Activated naive CD8-positive, alpha-beta T cell treated with anti-CD3 and anti-CD28 coated beads, Interleukin-2, amount 50 U/mL, for 24 hours (primary cell): ENCODE measurements at regions not wholly inside any gene's neighbourhood (a gene's known extent, or its start where the extent isn't known, plus 50 kb on each side); places are given as distances from the start of the nearest gene placed in this dataset.
"Not testable (repeated sequence)": the region's sequence is repeated elsewhere in the genome, so short reads cannot be mapped to it uniquely, and the experiment has no call there.

Source experiments
- ATAC-seq: fragments of 150-1000 bp; cut with Tn5 transposase; one replicate; pipeline ENCODE4 v1.10.0; 2021
- DNase-seq: peaks from one replicate; pipeline ENCODE4 v3.0.0; 2021
- H3K27ac Mint-ChIP-seq: one replicate; pipeline ENCODE4 v1.8.0; 2021; ENCODE audit warnings: mild to moderate bottlenecking, mixed read lengths
- H3K27me3 Mint-ChIP-seq: one replicate; pipeline ENCODE4 v1.8.0; 2021; ENCODE audit warnings: mixed read lengths
- H3K36me3 Mint-ChIP-seq: one replicate; pipeline ENCODE4 v1.8.0; 2021; ENCODE audit warnings: low read depth, mixed read lengths
- H3K4me1 Mint-ChIP-seq: one replicate; pipeline ENCODE4 v1.8.0; 2021; ENCODE audit warnings: mixed read lengths
- H3K4me3 Mint-ChIP-seq: one replicate; pipeline ENCODE4 v1.8.0; 2021; ENCODE audit warnings: mild to moderate bottlenecking, moderate library complexity, mixed read lengths
- H3K9me3 Mint-ChIP-seq: one replicate; pipeline ENCODE4 v1.8.0; 2021; ENCODE audit warnings: mixed read lengths

DNA sequence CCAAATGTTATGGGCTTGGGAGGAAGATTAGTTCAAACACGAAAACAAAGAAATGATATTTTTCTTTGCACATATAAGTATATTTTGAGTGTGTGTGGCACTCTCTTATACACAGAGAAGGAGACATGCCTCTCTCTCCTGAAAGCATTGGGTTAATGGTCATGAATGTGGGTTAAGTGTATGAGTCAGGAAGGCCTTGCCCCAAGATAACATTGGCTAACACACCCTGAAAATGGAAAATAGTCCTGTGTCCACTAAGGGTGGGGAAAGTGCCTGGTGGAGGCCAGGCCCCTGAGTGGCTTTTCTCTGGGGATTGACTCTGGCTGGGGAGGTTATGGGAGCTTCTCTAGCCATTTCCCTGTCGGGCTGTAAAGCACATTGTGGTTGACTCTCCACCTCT lies 332.7 kb upstream of the ONECUT1 start:
- ATAC-seq (no peak), DNase-seq (no peak)
- no peak overlapping the region for H3K4me3 Mint-ChIP-seq
- no peaks in the 10 kb centered on the region for H3K4me1 Mint-ChIP-seq
- H3K9me3 Mint-ChIP-seq: no peaks in the 10 kb centered on the region
- no peaks in the 10 kb centered on the region for H3K27me3 Mint-ChIP-seq
- no peak overlapping the region for H3K27ac Mint-ChIP-seq
- no peaks in the 10 kb centered on the region for H3K36me3 Mint-ChIP-seq

DNA sequence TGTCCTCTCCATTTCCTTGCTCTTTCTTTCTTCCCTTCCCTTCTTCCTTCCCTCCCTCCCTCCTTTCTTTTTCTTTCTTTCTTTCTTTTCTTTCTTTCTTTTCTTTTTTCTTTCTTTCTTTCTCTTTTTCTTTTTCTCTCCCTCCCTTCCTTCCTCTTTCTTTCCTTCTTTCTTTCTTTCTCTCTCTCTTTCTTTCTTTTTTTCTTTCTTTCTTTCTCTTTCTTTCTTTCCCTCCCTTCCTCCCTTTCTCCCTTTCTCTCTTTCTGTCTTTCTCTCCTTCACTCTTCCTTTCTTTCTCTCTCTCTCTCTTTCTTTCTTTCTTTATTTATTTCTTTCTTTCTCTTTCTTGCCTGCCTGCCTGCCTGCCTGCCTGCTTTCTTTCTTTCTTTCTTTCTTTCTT lies 326.8 kb upstream of the ONECUT1 start:
- DNase-seq, H3K36me3 Mint-ChIP-seq, H3K4me1 Mint-ChIP-seq, ATAC-seq, H3K9me3 Mint-ChIP-seq, H3K27ac Mint-ChIP-seq, H3K4me3 Mint-ChIP-seq, H3K27me3 Mint-ChIP-seq: not testable (repeated sequence)

DNA sequence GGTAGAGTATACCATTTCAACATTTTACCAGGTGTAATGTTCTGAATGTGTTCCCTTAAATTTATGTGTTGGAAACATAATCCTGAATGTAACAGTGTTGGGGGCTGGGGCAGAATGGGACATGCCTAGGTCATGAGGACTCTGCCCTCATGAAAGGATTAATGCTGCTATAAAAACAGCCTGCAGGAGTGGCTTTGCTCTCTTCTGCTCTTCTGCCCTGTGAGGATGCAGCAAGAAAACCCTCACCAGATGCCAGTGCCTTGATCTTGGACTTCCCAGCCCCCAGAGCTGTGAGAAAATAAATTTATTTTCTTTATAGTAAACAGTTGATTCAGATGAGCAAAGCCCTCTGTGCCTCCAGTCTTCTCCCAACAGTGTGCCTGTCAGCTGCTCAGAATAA lies 326.0 kb upstream of the ONECUT1 start:
- DNase-seq (no peak), ATAC-seq (no peak)
- Mint-ChIP-seq H3K4me3 (no peak overlapping the region), H3K9me3 (no peaks in the 10 kb centered on the region), H3K27ac (no peak overlapping the region), H3K27me3 (no peaks in the 10 kb centered on the region), H3K36me3 (no peaks in the 10 kb centered on the region), H3K4me1 (no peaks in the 10 kb centered on the region)

DNA sequence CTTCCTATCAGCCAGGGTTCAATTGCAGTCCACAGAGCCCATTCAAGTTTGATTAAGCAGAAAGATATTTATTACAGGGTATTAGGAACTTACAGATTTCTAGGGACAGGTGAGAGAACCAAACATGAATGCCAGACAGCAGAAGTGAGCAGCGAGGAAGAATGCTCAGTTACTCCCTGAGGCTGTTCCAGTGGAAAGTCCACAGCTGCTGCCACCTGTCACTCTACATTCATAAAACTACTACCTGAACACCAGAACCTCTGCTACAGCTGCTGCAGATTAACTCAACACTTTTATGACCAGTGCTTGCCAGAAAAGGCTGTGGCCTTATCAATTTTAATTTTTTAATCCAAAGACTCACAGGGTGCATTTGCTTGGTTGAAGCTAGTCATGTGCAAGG lies 325.4 kb upstream of the ONECUT1 start:
- DNase-seq (no peak), ATAC-seq (no peak)
- no peaks in the 10 kb centered on the region for H3K27me3 Mint-ChIP-seq
- H3K4me3 Mint-ChIP-seq: no peak overlapping the region
- H3K36me3 Mint-ChIP-seq: no peaks in the 10 kb centered on the region
- H3K27ac Mint-ChIP-seq: no peak overlapping the region
- no peaks in the 10 kb centered on the region for H3K4me1 Mint-ChIP-seq
- H3K9me3 Mint-ChIP-seq: no peaks in the 10 kb centered on the region

DNA sequence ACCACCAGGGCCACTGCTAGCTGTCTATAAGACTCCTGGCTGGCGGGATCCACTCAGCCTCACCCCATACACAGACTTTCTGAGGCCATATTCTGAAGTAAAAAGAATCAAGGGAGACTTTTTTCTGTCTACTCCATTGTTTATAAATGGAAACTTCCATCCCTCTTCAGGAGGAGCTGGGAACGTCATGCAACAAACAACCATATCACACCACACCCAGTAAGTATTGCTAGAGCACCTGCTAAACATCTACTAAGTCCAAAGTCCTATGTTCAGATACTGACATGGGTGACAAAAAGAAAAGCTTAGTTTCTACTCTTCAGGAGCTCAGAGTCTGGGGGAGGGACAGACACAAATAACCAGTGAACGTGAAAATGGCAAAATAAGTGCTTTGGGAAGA lies 324.8 kb upstream of the ONECUT1 start:
- no peak overlapping the region for H3K4me3 Mint-ChIP-seq
- ATAC-seq: no peak

DNA sequence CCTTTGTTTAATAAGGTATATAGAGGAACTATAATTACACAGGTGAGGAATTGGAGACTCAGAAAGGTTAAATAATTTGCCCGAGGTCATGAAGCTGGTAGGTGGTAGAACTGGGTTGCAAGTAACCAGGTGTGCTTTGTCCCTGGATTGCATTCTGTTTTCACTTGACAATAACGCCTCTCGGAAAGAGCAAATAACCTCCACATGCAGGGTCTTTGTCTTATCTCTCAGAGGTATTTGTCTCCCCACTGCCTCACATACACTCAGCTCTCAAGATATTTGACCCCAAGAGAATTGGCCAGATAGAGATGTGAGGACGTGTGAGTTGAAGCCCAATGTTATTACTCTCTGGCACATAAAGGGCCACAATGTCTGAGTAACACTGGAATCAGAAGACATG lies 320.9 kb upstream of the ONECUT1 start:
- Mint-ChIP-seq H3K27me3 (no peaks in the 10 kb centered on the region), H3K9me3 (no peaks in the 10 kb centered on the region), H3K4me1 (no peaks in the 10 kb centered on the region), H3K27ac (no peak overlapping the region), H3K4me3 (no peak overlapping the region), H3K36me3 (no peaks in the 10 kb centered on the region)
- ATAC-seq: no peak
- DNase-seq: no peak

More for the DNA sequence above, 324.8 kb upstream of the ONECUT1 start:
- Mint-ChIP-seq H3K27me3 (no peaks in the 10 kb centered on the region), H3K9me3 (no peaks in the 10 kb centered on the region), H3K36me3 (no peaks in the 10 kb centered on the region), H3K27ac (no peak overlapping the region), H3K4me1 (no peaks in the 10 kb centered on the region)
- DNase-seq: no peak

DNA sequence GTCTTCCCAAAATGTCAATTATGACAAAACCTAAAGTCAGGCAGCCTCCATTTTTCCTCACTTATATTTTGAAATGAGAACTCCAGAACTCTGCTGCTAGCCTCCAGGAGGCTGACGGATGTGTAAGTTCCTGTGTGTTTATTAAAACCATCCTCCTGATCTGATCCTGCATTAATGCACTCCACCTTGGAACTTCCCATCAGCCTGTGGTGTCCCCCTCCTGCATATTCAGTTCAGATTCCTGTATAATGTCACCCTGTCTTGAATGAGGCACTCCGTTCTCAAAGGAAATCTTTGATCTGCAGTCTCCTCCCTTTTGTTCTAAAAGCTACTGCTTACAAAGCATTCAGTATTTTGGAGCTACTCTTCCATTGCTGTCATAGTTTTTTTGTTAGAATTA lies 318.2 kb upstream of the ONECUT1 start:
- no peak for DNase-seq
- Mint-ChIP-seq H3K9me3 (no peaks in the 10 kb centered on the region), H3K36me3 (no peaks in the 10 kb centered on the region), H3K4me3 (no peak overlapping the region), H3K4me1 (no peaks in the 10 kb centered on the region), H3K27me3 (peaks cover 2% of the 10 kb centered on the region), H3K27ac (no peak overlapping the region)
- ATAC-seq: no peak

DNA sequence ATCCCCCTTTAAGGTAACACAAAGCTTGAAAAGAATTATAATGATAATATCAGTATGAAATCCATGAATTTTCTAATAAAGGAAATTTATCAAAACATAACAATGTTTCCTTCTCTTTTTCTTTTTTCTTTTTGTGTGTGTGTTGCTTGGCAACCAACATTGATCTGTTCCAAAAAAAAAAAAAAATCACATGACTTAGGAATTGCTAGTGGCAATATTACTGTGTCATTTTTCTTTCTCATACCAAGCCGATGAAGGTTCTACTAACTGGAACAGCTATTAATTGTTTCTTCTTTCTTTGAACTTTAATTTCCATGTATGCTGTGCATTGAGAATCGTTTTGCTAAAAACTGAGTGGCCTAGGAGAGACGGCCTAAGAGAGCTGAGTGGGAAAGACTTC lies 317.7 kb upstream of the ONECUT1 start:
- Mint-ChIP-seq H3K4me3 (no peak overlapping the region), H3K9me3 (no peaks in the 10 kb centered on the region), H3K27me3 (peaks cover 2% of the 10 kb centered on the region), H3K27ac (no peak overlapping the region), H3K36me3 (no peaks in the 10 kb centered on the region), H3K4me1 (no peaks in the 10 kb centered on the region)
- no peak for ATAC-seq
- no peak for DNase-seq

DNA sequence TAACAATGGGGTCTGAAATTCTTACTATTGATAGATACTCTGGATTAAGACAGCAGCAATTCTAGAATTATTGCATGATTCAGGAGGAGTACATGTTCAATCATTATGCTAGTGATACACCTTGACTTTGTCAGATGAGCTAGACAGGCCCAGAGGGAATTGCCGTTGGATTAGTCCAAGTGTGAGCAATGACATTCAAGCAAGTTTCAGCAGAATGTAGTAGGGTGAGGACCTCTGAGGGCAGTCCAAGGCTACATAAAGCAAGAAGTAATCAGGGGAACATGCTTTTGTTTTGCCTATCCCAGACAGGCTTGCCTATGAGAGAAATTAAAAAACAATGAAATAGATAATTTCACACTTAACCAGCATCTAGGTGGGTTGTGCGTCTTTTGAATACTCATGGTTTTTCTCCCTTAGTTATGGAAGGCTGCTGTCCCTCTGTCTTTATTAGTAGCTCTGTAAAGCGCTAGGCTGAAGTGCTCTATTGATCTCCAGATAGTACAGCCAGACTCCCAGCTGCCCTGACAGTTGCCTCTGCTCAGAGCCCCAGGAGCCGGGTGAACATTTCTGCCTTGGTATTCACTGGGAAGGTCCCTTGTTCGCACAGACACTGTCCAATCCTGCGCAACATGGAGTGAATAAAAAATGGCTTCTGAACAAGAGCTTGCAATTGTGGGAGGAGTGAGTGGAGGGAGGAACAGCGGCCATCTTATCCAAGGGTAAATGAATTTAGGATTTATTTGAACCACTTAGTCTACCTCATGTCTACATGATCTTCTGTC lies 316.6 kb upstream of the ONECUT1 start:
- H3K27ac Mint-ChIP-seq: no peak overlapping the region
- no peak for ATAC-seq
- H3K4me1 Mint-ChIP-seq: no peaks in the 10 kb centered on the region
- DNase-seq: no peak
- H3K36me3 Mint-ChIP-seq: no peaks in the 10 kb centered on the region
- H3K4me3 Mint-ChIP-seq: no peak overlapping the region
- peaks cover 2% of the 10 kb centered on the region for H3K27me3 Mint-ChIP-seq
- H3K9me3 Mint-ChIP-seq: no peaks in the 10 kb centered on the region

DNA sequence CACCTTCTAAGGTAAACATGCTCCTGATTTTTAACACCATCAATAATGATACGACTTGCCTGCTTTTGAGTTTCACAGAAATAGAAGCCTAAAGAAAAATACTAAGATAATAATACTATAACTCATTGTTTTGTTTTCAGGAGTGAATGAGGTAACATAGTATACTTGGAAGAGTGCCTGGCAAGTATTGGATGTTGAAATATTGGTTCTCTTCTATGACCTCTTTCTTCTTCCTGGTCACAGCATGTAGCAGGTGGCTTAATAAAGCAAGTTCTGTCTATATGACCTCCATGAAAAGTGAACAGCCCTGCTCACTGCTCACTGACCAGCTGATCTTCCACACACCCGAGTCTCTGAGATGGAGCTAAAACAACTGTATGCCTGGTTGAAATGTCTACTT lies 312.3 kb upstream of the ONECUT1 start:
- Mint-ChIP-seq H3K27ac (no peak overlapping the region), H3K36me3 (no peaks in the 10 kb centered on the region), H3K4me3 (no peak overlapping the region), H3K9me3 (peaks cover 4% of the 10 kb centered on the region), H3K4me1 (no peaks in the 10 kb centered on the region), H3K27me3 (peaks cover 6% of the 10 kb centered on the region)
- ATAC-seq (no peak), DNase-seq (no peak)

DNA sequence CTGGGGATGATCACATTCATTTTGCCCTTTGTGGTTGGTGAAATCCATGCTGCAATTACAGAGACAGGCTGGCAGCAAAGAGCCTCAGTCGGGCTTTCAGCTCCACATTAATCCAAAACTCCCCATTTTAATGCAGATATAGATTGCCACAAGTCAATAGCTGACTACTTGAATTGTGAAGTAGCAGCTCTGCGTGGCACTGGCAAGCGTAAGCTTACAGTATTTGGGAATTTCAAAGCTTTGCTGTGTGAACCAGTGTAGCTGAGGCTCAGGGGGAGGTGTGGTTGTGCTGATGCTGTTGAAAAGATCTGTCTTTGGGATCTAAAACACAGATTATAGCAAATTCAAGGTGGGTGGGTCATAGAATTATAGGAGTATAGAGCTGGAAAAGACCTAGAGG lies 290.3 kb upstream of the ONECUT1 start:
- H3K36me3 Mint-ChIP-seq: no peaks in the 10 kb centered on the region
- ATAC-seq (no peak), DNase-seq (no peak)
- H3K27ac Mint-ChIP-seq: no peak overlapping the region
- no peaks in the 10 kb centered on the region for H3K9me3 Mint-ChIP-seq
- no peak overlapping the region for H3K4me3 Mint-ChIP-seq
- no peaks in the 10 kb centered on the region for H3K4me1 Mint-ChIP-seq
- H3K27me3 Mint-ChIP-seq: no peaks in the 10 kb centered on the region

DNA sequence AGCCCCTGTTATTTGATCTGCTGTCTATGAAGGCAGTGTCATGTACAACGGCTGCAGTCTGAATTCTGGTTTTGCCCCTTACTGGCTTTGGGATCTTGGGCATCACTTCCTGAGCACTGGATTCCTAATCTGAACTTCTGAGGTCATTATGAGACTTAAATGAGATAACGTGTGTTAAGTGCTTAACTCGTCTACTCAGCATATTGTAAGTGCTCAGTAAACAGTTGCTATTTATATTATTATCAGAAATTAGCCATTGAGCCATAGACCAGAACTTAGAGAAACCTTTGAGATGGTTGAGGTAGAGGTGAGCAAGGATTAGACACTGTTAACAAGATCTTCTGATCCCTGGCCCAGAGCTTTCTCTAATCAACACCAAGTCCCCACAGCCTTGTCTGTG lies 284.1 kb upstream of the ONECUT1 start:
- no peak overlapping the region for H3K27ac Mint-ChIP-seq
- no peaks in the 10 kb centered on the region for H3K36me3 Mint-ChIP-seq
- DNase-seq (no peak), ATAC-seq (no peak)
- H3K4me3 Mint-ChIP-seq: no peak overlapping the region
- no peaks in the 10 kb centered on the region for H3K4me1 Mint-ChIP-seq
- H3K9me3 Mint-ChIP-seq: peaks cover 7% of the 10 kb centered on the region
- no peaks in the 10 kb centered on the region for H3K27me3 Mint-ChIP-seq

DNA sequence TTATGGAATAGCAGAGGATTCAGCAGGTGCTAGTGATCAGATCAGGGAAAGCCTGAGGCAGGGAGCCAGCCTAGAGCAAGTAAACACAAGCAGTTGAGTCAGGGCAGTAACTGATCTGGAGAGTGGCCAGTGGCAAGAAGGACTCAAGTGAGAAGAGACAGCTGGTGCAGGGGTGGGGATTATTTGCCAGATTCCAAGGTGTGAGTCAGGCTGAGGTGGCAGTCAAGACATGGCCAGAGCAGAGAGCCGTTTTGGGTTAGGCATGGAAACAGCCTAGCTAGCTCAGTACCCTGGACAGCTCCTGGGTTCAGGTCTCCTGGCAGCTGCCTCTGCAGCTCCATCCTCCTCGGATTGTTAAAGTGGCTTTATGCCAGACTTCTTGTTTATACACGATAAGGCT lies 281.9 kb upstream of the ONECUT1 start:
- DNase-seq (peak; percentile 12), ATAC-seq (no peak)
- Mint-ChIP-seq H3K27me3 (no peaks in the 10 kb centered on the region), H3K27ac (no peak overlapping the region), H3K9me3 (peaks cover 7% of the 10 kb centered on the region), H3K36me3 (no peaks in the 10 kb centered on the region), H3K4me3 (no peak overlapping the region), H3K4me1 (no peaks in the 10 kb centered on the region)

DNA sequence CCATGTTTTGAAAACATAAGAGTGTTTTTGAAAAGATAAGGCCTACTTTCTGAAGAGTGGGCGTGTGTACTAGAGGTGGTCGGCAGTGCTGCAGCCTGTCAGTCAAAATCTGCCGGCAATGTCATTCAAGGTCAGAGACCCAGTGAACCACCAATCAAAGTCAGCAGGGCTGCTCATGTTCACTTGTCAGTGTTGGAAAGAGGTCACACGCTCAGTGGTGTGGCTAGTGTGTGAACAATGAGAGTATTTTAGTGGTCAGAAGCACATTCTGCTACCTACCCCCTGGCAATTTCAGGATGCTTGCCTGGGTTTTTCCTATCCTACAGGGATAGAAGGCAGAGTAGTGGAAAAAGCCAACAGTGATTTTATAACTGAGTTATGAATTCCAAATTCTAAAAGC lies 278.5 kb upstream of the ONECUT1 start:
- Mint-ChIP-seq H3K27ac (no peak overlapping the region), H3K4me3 (no peak overlapping the region), H3K4me1 (no peaks in the 10 kb centered on the region), H3K27me3 (peaks cover 2% of the 10 kb centered on the region), H3K9me3 (peaks cover 7% of the 10 kb centered on the region), H3K36me3 (no peaks in the 10 kb centered on the region)
- no peak for DNase-seq
- ATAC-seq: no peak

DNA sequence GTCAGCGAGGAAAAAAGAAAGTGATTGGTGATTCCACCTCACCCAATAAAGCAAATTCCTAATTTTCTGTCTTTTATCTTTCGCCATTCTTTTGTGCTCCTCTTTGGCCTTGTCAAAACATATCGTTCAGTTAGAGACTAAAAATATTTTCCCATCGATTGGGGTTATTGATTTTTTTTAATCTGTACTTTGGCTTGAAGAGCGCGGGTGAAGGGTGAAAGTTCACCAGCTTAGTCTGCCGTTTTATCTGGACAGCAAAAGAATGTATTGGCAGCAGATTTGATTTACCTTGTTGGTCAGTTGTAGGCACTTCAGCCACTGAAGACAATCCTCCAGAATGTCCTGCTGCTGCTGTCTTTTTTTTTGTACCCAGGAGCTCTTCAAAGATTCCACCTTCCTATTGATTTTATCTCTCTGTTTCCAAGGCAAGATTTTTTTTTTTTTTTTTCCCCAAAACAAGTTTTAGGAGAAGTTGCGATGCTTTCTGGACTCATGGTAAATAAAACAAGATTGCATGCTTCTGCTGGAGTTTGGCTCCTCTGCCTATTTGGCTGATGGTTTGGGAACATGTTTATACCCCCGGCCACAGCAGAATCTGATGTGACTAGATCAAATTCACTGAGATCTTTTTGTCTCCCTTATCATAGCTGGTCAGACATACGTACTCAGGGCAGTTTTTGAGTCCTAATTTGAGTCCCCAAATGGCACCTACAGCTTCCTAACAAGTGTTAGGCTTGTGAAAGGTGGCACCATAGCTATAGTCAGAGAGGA lies 269.3 kb upstream of the ONECUT1 start:
- no peaks in the 10 kb centered on the region for H3K4me1 Mint-ChIP-seq
- no peak for ATAC-seq
- no peak overlapping the region for H3K4me3 Mint-ChIP-seq
- DNase-seq: no peak
- no peaks in the 10 kb centered on the region for H3K36me3 Mint-ChIP-seq
- no peaks in the 10 kb centered on the region for H3K9me3 Mint-ChIP-seq
- no peak overlapping the region for H3K27ac Mint-ChIP-seq
- peaks cover under 1% of the 10 kb centered on the region for H3K27me3 Mint-ChIP-seq
